Subcutaneous abdominal adipose tissue (tissue), 5 donors: ENCODE measurements at regions not wholly inside any gene's neighbourhood (a gene's known extent, or its start where the extent isn't known, plus 50 kb on each side); places are given as distances from the start of the nearest gene placed in this dataset.

Experiments
- H3K27ac ChIP-seq: one replicate; pipeline ENCODE4 v1.7.0; 2013; ENCODE audit warnings: low read depth, mild to moderate bottlenecking, inconsistent platforms, low read length, moderate library complexity
- H3K27me3 ChIP-seq, 5 donors: one replicate each; pipeline ENCODE4 v1.7.0; 2013; ENCODE audit warnings: low read length in 5 of 5, inconsistent platforms in 1 of 5; ENCODE audit not compliant: control insufficient read depth in 5 of 5, insufficient read depth in 4 of 5
- H3K36me3 ChIP-seq, 5 donors: one replicate each; pipeline ENCODE4 v1.7.0; 2013; ENCODE audit warnings: low read length in 5 of 5; ENCODE audit not compliant: control insufficient read depth in 5 of 5, insufficient read depth in 5 of 5
- H3K4me1 ChIP-seq, 5 donors: one replicate each; pipeline ENCODE4 v1.7.0; 2013; ENCODE audit warnings: low read length in 5 of 5, mild to moderate bottlenecking in 3 of 5, moderate library complexity in 1 of 5; ENCODE audit not compliant: control insufficient read depth in 5 of 5, insufficient read depth in 5 of 5
- H3K4me3 ChIP-seq, 5 donors: one replicate each; pipeline ENCODE4 v1.7.0; 2013; ENCODE audit warnings: low read length in 5 of 5, low read depth in 1 of 5
- H3K9ac ChIP-seq, 5 donors: one replicate each; pipeline ENCODE4 v1.7.0; 2013; ENCODE audit warnings: low read length in 5 of 5, mild to moderate bottlenecking in 4 of 5, moderate library complexity in 3 of 5
- H3K9me3 ChIP-seq, 5 donors: one replicate each; pipeline ENCODE4 v1.7.0; 2013; ENCODE audit warnings: low read length in 5 of 5; ENCODE audit not compliant: control insufficient read depth in 5 of 5
- donor health status: healthy.
- donor health status: healthy.
- donor health status: healthy.
- donor health status: healthy.
- donor health status: healthy.

DNA sequence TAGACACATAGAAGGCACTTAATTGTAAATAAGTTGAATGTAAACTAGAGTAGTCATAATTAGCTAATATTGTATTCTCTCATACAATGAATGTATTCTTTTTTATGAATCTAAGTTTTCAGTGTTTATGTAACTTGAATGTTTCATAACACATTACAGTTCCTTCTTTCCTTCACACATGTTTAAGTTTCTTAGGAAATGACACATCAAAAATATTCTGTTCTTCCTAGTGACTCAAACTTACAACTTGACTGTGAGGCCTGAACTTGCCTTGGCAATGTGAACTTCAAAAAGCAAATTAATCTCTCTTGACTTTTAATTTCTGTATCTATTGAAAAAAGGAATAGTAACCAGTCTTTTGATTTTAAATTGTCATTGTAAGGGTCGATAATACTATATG, 700.1 kb downstream of the KCNT2 start:
- no peak overlapping the region for H3K4me3 ChIP-seq
- H3K4me1 ChIP-seq, result no peaks in the 10 kb centered on the region
- no peaks in the 10 kb centered on the region for H3K9me3 ChIP-seq
- no peaks in the 10 kb centered on the region for H3K36me3 ChIP-seq
- H3K27ac ChIP-seq, result no peak overlapping the region
- no peak overlapping the region for H3K9ac ChIP-seq
- H3K27me3 ChIP-seq, result no peaks in the 10 kb centered on the region

GRCh38 chr1:195903203-195903602, 705.0 kb downstream of the KCNT2 start:
- Histone ChIP-seq H3K9ac (no peak overlapping the region), H3K36me3 (no peaks in the 10 kb centered on the region), H3K9me3 (no peaks in the 10 kb centered on the region), H3K4me1 (no peaks in the 10 kb centered on the region), H3K27ac (no peak overlapping the region), H3K4me3 (no peak overlapping the region), H3K27me3 (no peaks in the 10 kb centered on the region)

DNA sequence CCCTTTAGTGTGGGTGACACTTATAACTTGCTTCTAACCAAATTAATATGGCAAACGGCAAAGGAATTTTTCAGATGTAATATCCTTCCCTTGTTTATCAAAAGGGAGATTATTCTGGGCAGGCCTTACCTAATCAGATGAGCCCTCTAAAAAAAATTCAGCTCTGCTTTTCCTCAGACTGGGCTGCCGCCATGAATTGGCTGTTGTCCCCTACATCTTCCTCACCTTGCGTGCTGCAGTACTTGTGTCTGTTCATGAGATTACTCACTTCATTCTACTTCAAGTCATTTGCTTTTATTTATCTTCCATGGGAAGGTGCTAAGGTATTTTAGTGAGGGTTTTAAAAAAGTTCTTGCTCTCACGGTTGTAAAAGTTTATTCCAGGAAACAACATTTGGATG, 705.5 kb downstream of the KCNT2 start:
- Histone ChIP-seq H3K9me3 (no peaks in the 10 kb centered on the region), H3K4me3 (no peak overlapping the region), H3K4me1 (no peaks in the 10 kb centered on the region), H3K36me3 (no peaks in the 10 kb centered on the region), H3K27ac (no peak overlapping the region), H3K9ac (no peak overlapping the region), H3K27me3 (no peaks in the 10 kb centered on the region)

DNA sequence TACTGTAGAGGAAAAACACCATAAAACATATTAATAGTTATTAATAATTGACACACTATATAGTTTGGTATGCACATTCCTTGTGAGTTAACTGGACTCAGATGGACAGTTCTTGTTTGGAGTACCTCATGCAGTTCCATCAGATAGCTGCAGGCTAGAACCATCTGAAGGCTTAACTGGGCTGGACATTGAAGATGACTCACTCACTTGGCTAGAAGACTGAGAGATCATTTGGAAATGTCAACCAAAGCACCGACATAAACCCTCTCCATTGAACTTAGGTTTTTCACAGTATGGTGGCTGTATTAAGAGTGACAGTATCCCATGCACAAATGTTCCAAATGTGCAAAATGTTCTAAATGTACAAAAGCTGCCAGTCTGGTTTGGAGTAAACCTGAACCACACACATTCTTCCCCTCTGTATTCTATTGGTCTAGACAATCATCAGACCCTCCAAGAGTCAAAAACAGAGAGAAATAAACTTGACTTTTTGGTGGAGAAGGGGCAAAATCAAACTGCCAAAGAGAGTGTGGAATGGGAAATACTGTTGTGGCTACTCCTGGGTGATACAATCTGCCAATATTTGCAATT, 708.4 kb downstream of the KCNT2 start:
- H3K36me3 ChIP-seq, result no peaks in the 10 kb centered on the region
- H3K9me3 ChIP-seq, result no peaks in the 10 kb centered on the region
- H3K27me3 ChIP-seq, result no peaks in the 10 kb centered on the region
- no peak overlapping the region for H3K27ac ChIP-seq
- H3K9ac ChIP-seq, result no peak overlapping the region
- H3K4me3 ChIP-seq, result no peak overlapping the region
- H3K4me1 ChIP-seq, result no peaks in the 10 kb centered on the region

DNA sequence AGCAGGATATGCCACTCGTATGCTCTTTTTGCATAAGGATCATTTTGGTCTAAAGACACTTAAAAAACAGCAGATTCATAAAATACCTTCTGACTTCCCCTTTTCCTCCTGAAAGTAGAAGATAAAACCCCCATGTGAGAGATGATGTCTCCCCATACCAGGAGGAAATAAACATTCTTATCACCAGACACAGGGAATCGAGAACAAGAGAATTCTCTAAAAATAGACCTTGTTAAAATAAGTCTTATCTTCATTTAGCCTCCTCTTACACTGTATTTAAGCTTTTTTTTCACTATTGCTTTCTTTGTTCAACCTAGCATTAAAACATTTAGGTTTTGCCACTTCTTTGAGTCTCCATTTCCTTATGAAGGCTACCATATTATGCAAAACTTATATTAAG, 709.3 kb downstream of the KCNT2 start:
- Histone ChIP-seq H3K4me1 (no peaks in the 10 kb centered on the region), H3K36me3 (no peaks in the 10 kb centered on the region), H3K4me3 (no peak overlapping the region), H3K27ac (no peak overlapping the region), H3K9ac (no peak overlapping the region), H3K9me3 (no peaks in the 10 kb centered on the region), H3K27me3 (no peaks in the 10 kb centered on the region)

DNA sequence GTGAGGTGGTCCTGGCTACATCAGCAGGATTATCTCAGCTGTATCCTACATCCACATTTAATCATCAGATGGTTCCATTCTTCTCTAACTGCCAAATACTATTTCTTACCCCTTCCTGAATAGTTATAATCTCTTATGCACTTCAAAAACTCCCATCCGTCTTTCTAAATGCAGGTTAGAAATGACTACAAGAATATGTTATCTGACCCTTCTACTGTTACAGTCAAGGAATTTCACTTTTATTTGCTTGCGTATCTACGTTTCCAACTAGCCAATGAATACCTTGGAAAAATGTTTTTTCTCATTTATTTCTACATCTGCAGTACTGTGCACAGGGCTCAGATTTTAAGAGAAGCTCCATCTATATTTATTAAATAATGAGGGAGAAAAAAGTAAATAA, 709.9 kb downstream of the KCNT2 start:
- Histone ChIP-seq H3K9ac (no peak overlapping the region), H3K36me3 (no peaks in the 10 kb centered on the region), H3K4me3 (no peak overlapping the region), H3K9me3 (no peaks in the 10 kb centered on the region), H3K27ac (no peak overlapping the region), H3K4me1 (no peaks in the 10 kb centered on the region), H3K27me3 (no peaks in the 10 kb centered on the region)

GRCh38 chr1:195897076-195897475, 711.2 kb downstream of the KCNT2 start:
- Histone ChIP-seq H3K4me3 (no peak overlapping the region), H3K9ac (no peak overlapping the region), H3K27me3 (no peaks in the 10 kb centered on the region), H3K27ac (no peak overlapping the region), H3K36me3 (no peaks in the 10 kb centered on the region), H3K9me3 (peaks cover 0 to 4% (median 0%) of the 10 kb centered on the region in 5 donors), H3K4me1 (no peaks in the 10 kb centered on the region)

GRCh38 chr1:195894411-195894810, 713.8 kb downstream of the KCNT2 start:
- Histone ChIP-seq H3K27me3 (no peaks in the 10 kb centered on the region), H3K36me3 (no peaks in the 10 kb centered on the region), H3K9ac (no peak overlapping the region), H3K27ac (no peak overlapping the region), H3K9me3 (peaks cover 0 to 4% (median 0%) of the 10 kb centered on the region in 5 donors), H3K4me1 (no peaks in the 10 kb centered on the region), H3K4me3 (no peak overlapping the region)

DNA sequence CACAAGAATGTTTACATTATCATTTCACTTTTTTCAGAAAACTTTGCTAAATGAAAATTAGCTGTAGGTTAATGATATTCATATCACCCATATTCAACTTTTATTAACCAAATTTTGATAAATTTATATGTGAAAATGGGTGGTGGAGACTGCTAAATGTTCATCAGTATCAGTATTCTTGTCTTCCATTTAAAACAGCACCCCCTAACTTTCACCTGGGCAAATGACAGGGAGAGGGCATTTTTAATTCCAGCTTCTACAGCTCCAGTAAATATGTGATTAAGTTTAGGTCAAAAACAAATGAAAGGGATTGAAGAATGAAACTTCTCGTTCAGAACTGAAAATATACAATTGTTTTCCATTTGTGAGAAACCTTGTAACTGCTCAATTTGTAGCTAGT, 722.2 kb downstream of the KCNT2 start:
- no peak overlapping the region for H3K27ac ChIP-seq
- no peaks in the 10 kb centered on the region for H3K36me3 ChIP-seq
- H3K9me3 ChIP-seq, result no peaks in the 10 kb centered on the region
- no peaks in the 10 kb centered on the region for H3K4me1 ChIP-seq
- H3K27me3 ChIP-seq, result no peaks in the 10 kb centered on the region
- H3K9ac ChIP-seq, result no peak overlapping the region
- H3K4me3 ChIP-seq, result no peak overlapping the region

- Histone ChIP-seq H3K27ac (no peak overlapping the region), H3K27me3 (no peaks in the 10 kb centered on the region), H3K9ac (no peak overlapping the region), H3K4me1 (no peaks in the 10 kb centered on the region), H3K36me3 (no peaks in the 10 kb centered on the region), H3K9me3 (no peaks in the 10 kb centered on the region), H3K4me3 (no peak overlapping the region)
These were observed 729.8 kb downstream of the KCNT2 start for GRCh38 chr1:195878478-195878877.

DNA sequence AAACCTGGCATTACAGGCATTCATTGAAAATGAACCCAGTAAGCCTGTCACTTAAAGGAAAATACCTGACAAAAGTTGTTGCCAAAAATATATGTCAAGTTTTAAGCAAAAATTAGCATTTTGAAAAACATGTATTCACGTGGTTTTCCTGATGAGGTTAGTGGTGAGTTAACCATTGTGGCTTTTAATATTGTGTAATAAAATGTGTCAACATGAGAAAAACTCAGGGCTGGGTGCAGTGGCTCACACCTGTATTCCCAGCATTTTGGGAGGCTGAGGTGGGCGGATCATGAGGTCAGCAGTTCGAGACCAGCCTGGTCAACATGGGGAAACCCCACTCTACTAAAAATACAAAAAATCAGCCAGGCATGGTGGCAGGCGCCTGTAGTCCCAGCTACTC, 731.4 kb downstream of the KCNT2 start:
- H3K4me1 ChIP-seq, result no peaks in the 10 kb centered on the region
- H3K36me3 ChIP-seq, result no peaks in the 10 kb centered on the region
- no peak overlapping the region for H3K27ac ChIP-seq
- H3K27me3 ChIP-seq, result no peaks in the 10 kb centered on the region
- H3K9me3 ChIP-seq, result no peaks in the 10 kb centered on the region
- H3K9ac ChIP-seq, result no peak overlapping the region
- no peak overlapping the region for H3K4me3 ChIP-seq
